GM23338 (cell line): ENCODE measurements at regions not wholly inside any gene's neighbourhood (a gene's known extent, or its start where the extent isn't known, plus 50 kb on each side); places are given as distances from the start of the nearest gene placed in this dataset.

ENCODE experiments used
- ATAC-seq: fragments of 200-7000 bp; cut with Tn5 transposase; 3 replicates; pipeline ENCODE4 v1.9.1; 2020
- DNase-seq: peaks from one replicate; pipeline ENCODE4 v3.0.0-alpha.2; 2015; ENCODE audit warnings: low spot score
- H2AFZ ChIP-seq: fragments of 200-600 bp; sonication (generic); 2 replicates; pipeline ENCODE4 v1.8.0; 2016; ENCODE audit warnings: antibody characterized with exemption, mild to moderate bottlenecking, moderate library complexity
- H3F3A ChIP-seq: fragments of 200-600 bp; sonication (generic); replicated peaks from 2 replicates; pipeline ENCODE4 v1.8.0; 2017; ENCODE audit warnings: antibody characterized with exemption, mixed run types, low read depth
- H3K27ac ChIP-seq: fragments of 200-600 bp; sonication (generic); 2 replicates; pipeline ENCODE4 v1.6.1; 2016; ENCODE audit warnings: low read depth
- H3K27me3 ChIP-seq: fragments of 200-600 bp; sonication (generic); 2 replicates; pipeline ENCODE4 v1.8.0; 2016; ENCODE audit warnings: mild to moderate bottlenecking, mixed run types, moderate library complexity; ENCODE audit not compliant: insufficient read depth
- H3K36me3 ChIP-seq: fragments of 200-600 bp; sonication (generic); 2 replicates; pipeline ENCODE4 v1.8.0; 2016; ENCODE audit warnings: mild to moderate bottlenecking; ENCODE audit not compliant: insufficient read depth
- H3K4me1 ChIP-seq: fragments of 200-600 bp; sonication (generic); 2 replicates; pipeline ENCODE4 v1.8.0; 2016; ENCODE audit warnings: mild to moderate bottlenecking, moderate library complexity; ENCODE audit not compliant: insufficient read depth
- H3K4me2 ChIP-seq: fragments of 200-600 bp; sonication (generic); 2 replicates; pipeline ENCODE4 v1.7.1; 2017; ENCODE audit warnings: mixed run types
- H3K4me3 ChIP-seq: fragments of 200-600 bp; sonication (generic); 2 replicates; pipeline ENCODE4 v1.6.1; 2016; ENCODE audit warnings: mixed run types
- H3K79me2 ChIP-seq: fragments of 200-600 bp; sonication (generic); replicated peaks from 2 replicates; pipeline ENCODE4 v1.8.0; 2017; ENCODE audit warnings: mild to moderate bottlenecking; ENCODE audit not compliant: insufficient read depth
- H3K9me2 ChIP-seq: fragments of 200-600 bp; sonication (generic); 2 replicates; pipeline ENCODE4 v1.8.0; 2017; ENCODE audit not compliant: insufficient read depth
- H4K20me1 ChIP-seq: fragments of 200-600 bp; sonication (generic); replicated peaks from 2 replicates; pipeline ENCODE4 v1.8.0; 2017; ENCODE audit warnings: mild to moderate bottlenecking; ENCODE audit not compliant: insufficient read depth
- H3K27ac Mint-ChIP-seq: 2 replicates; pipeline ENCODE4 v1.8.0; 2020; ENCODE audit warnings: inconsistent platforms, mild to moderate bottlenecking, moderate library complexity, mixed read lengths
- H3K27me3 Mint-ChIP-seq: 3 replicates; pipeline ENCODE4 v1.8.0; 2022; ENCODE audit warnings: low read depth, mild to moderate bottlenecking, moderate library complexity, mixed read lengths, inconsistent platforms; ENCODE audit not compliant: insufficient read depth, poor library complexity
- H3K36me3 Mint-ChIP-seq: 3 replicates; pipeline ENCODE4 v1.8.0; 2021; ENCODE audit warnings: low read depth, mild to moderate bottlenecking, inconsistent platforms, moderate library complexity, mixed read lengths
- H3K4me1 Mint-ChIP-seq: 3 replicates; pipeline ENCODE4 v1.8.0; 2020; ENCODE audit warnings: mild to moderate bottlenecking, inconsistent platforms, mixed read lengths
- H3K4me3 Mint-ChIP-seq: 3 replicates; pipeline ENCODE4 v1.8.0; 2021; ENCODE audit warnings: moderate library complexity, mild to moderate bottlenecking, inconsistent platforms, mixed read lengths
- H3K9me3 Mint-ChIP-seq: 3 replicates; pipeline ENCODE4 v1.8.0; 2020; ENCODE audit warnings: moderate library complexity, mild to moderate bottlenecking, inconsistent platforms, mixed read lengths
- CREB1 ChIP-seq: fragments of 250-450 bp; sonication (Bioruptor Pico); IDR thresholded peaks from 2 replicates; pipeline ENCODE4 v1.5.0; 2020; ENCODE audit warnings: low read depth, mild to moderate bottlenecking, moderate library complexity
- EZH2 ChIP-seq: fragments of 200-600 bp; sonication (generic); IDR thresholded peaks from one replicate; pipeline ENCODE4 v1.8.0; 2017; ENCODE audit warnings: antibody characterized with exemption, mild to moderate bottlenecking, low read depth; ENCODE audit not compliant: unreplicated experiment
- EZH2phosphoT487 ChIP-seq: fragments of 200-600 bp; sonication (generic); IDR thresholded peaks from one replicate; pipeline ENCODE4 v1.8.1; 2018; ENCODE audit warnings: antibody characterized with exemption; ENCODE audit not compliant: unreplicated experiment
- JUNB ChIP-seq: IDR thresholded peaks from one replicate; pipeline ENCODE4 v1.6.1; 2016; ENCODE audit warnings: antibody characterized with exemption; ENCODE audit not compliant: unreplicated experiment
- NANOG ChIP-seq: IDR thresholded peaks from 2 replicates; pipeline ENCODE4 v1.6.1; 2016; ENCODE audit warnings: antibody characterized with exemption, borderline replicate concordance
- POLR2AphosphoS5 ChIP-seq: IDR thresholded peaks from 2 replicates; pipeline ENCODE4 v1.6.1; 2016; ENCODE audit warnings: antibody characterized with exemption, low read depth
- STAT1 ChIP-seq: IDR thresholded peaks from one replicate; pipeline ENCODE4 v1.6.1; 2016; ENCODE audit warnings: antibody characterized with exemption; ENCODE audit not compliant: unreplicated experiment
- TF ChIP-seq, protein P1 (sequence below), 2 experiments: fragments of 200-600 bp in 1 of 2; sonication (generic) in 1 of 2; conservative IDR thresholded peaks; 2 replicates each; pipeline versions ENCODE4 v1.5.1 to v1.6.1; 2016 to 2017; ENCODE audit warnings: antibody characterized with exemption in 2 of 2, low read depth in 2 of 2, mild to moderate bottlenecking in 2 of 2, moderate library complexity in 1 of 2
- TF ChIP-seq, protein P2 (sequence below): IDR thresholded peaks from 2 replicates; pipeline ENCODE4 v1.6.1; 2016; ENCODE audit warnings: antibody characterized with exemption

DNA sequence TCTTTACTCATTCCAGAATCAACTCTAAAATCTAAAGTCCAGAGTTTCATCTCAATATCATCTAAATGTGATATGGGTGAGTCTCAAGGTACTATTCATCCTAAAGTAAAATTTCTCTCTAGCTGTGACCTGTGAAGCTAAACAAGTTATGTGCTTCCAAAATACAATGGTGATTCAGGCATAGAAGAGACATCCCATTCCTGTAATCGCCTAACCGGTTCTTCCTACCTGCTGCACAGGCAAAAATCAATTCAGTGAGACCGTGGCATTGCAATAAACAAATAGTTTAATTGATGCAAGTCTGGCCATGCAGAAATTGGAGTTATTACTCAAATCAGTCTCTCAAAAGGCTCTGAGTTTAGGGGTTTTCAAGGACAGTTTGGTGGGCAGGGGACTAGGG is 232.8 kb downstream of the UBE3D start:
- H3K4me1 ChIP-seq = 0 out of 2 replicates have a peak, but pooled peaks cover 4% of the 10 kb centered on the region
- H3K9me2 ChIP-seq = no peaks in the 10 kb centered on the region
- TF ChIP-seq STAT1 (no peak), NANOG (no peak), EZH2phosphoT487 (no peak), EZH2 (no peak), POLR2AphosphoS5 (no peak)
- no peak overlapping the region for H3K27ac ChIP-seq
- peaks cover 4% of the 10 kb centered on the region for H3K27me3 Mint-ChIP-seq
- H3K36me3 ChIP-seq = no peaks in the 10 kb centered on the region
- ATAC-seq (no peak), DNase-seq (no peak)
- H3K9me3 Mint-ChIP-seq = no peaks in the 10 kb centered on the region
- no peaks in the 10 kb centered on the region for H3K79me2 ChIP-seq
- peaks cover 8% of the 10 kb centered on the region for H3K4me1 Mint-ChIP-seq
- no peak overlapping the region for H3K27ac Mint-ChIP-seq
- H3K36me3 Mint-ChIP-seq = no peaks in the 10 kb centered on the region
- H2AFZ ChIP-seq = no peak overlapping the region
- no peak overlapping the region for H3K4me3 ChIP-seq
- no peak overlapping the region for H3K4me2 ChIP-seq
- no peaks in the 10 kb centered on the region for H3K27me3 ChIP-seq
- no peaks in the 10 kb centered on the region for H4K20me1 ChIP-seq
- no peaks in the 10 kb centered on the region for H3F3A ChIP-seq
- H3K4me3 Mint-ChIP-seq = no peak overlapping the region

DNA sequence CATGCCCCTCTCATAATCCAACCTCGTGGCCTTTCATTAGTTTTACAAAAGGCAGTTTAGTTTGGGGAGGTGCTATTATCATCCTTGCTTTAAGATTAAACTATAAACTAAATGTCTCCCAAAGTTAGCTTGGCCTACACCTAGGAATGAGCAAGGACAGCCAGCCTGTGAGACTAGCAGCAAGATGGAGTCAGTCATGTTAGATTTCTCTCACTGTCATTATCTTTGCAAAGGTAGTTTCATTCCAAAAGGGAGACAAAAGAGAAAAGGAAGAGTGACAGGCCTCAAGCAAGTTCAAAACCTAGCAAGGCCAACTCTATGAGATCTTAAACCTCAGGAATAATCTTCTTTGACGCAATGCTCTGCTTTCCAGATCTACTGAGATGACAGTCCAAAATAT is 232.2 kb downstream of the UBE3D start:
- H3K27me3 Mint-ChIP-seq = peaks cover 2% of the 10 kb centered on the region
- ATAC-seq = no peak
- Histone ChIP-seq H3K27me3 (no peaks in the 10 kb centered on the region), H3F3A (no peaks in the 10 kb centered on the region), H4K20me1 (no peaks in the 10 kb centered on the region), H3K9me2 (peaks cover 5% of the 10 kb centered on the region), H2AFZ (no peak overlapping the region), H3K27ac (no peak overlapping the region), H3K79me2 (no peaks in the 10 kb centered on the region), H3K4me2 (no peak overlapping the region), H3K4me3 (no peak overlapping the region), H3K4me1 (0 out of 2 replicates have a peak, but pooled peaks cover 4% of the 10 kb centered on the region), H3K36me3 (no peaks in the 10 kb centered on the region)
- H3K4me3 Mint-ChIP-seq = no peak overlapping the region
- no peaks in the 10 kb centered on the region for H3K9me3 Mint-ChIP-seq
- H3K27ac Mint-ChIP-seq = no peak overlapping the region
- H3K36me3 Mint-ChIP-seq = no peaks in the 10 kb centered on the region
- TF ChIP-seq EZH2 = no peak
- TF ChIP-seq STAT1 = no peak
- no peak for TF ChIP-seq JUNB
- TF ChIP-seq, protein P1, sequence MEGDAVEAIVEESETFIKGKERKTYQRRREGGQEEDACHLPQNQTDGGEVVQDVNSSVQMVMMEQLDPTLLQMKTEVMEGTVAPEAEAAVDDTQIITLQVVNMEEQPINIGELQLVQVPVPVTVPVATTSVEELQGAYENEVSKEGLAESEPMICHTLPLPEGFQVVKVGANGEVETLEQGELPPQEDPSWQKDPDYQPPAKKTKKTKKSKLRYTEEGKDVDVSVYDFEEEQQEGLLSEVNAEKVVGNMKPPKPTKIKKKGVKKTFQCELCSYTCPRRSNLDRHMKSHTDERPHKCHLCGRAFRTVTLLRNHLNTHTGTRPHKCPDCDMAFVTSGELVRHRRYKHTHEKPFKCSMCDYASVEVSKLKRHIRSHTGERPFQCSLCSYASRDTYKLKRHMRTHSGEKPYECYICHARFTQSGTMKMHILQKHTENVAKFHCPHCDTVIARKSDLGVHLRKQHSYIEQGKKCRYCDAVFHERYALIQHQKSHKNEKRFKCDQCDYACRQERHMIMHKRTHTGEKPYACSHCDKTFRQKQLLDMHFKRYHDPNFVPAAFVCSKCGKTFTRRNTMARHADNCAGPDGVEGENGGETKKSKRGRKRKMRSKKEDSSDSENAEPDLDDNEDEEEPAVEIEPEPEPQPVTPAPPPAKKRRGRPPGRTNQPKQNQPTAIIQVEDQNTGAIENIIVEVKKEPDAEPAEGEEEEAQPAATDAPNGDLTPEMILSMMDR (conservative IDR thresholded peaks at IDR 0.05; ENCODE audit: low read depth in 2 of 2) = no peak
- TF ChIP-seq CREB1 = no peak
- TF ChIP-seq, protein P2, sequence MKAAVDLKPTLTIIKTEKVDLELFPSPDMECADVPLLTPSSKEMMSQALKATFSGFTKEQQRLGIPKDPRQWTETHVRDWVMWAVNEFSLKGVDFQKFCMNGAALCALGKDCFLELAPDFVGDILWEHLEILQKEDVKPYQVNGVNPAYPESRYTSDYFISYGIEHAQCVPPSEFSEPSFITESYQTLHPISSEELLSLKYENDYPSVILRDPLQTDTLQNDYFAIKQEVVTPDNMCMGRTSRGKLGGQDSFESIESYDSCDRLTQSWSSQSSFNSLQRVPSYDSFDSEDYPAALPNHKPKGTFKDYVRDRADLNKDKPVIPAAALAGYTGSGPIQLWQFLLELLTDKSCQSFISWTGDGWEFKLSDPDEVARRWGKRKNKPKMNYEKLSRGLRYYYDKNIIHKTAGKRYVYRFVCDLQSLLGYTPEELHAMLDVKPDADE = no peak
- H3K4me1 Mint-ChIP-seq = peaks cover 8% of the 10 kb centered on the region
- no peak for DNase-seq
